RWPE1 (cell line): ENCODE measurements at regions not wholly inside any gene's neighbourhood (a gene's known extent, or its start where the extent isn't known, plus 50 kb on each side); places are given as distances from the start of the nearest gene placed in this dataset.

ENCODE experiments used
- CTCF ChIA-PET: fragments of 350-600 bp; sonication (Branson Sonifier 250); formaldehyde crosslinking; extraction: SDS; loops from one replicate; lab custom pipeline; 2021; lab: Yijun Ruan, JAX
- POLR2A ChIA-PET: fragments of 400-600 bp; formaldehyde crosslinking; extraction: SDS; loops from one replicate; lab custom pipeline; 2020; ENCODE audit warnings: antibody characterized with exemption; ENCODE audit not compliant: low non-redundant PET; lab: Yijun Ruan, JAX
- DNase-seq: peaks from one replicate; pipeline ENCODE4 v3.0.0; 2012; ENCODE audit warnings: low spot score
- H3K27ac ChIP-seq: fragments of 450-650 bp; 2 replicates; pipeline ENCODE4 v1.5.1; 2017
- CTCF ChIP-seq: fragments of 450-650 bp; conservative IDR thresholded peaks from 2 replicates; pipeline ENCODE4 v1.5.1; 2017; ENCODE audit warnings: low read depth, mild to moderate bottlenecking

- H3K27ac ChIP-seq = no peak overlapping the region
- ChIA-PET POLR2A (no interaction called here), CTCF (no interaction called here)
- no peak for TF ChIP-seq CTCF
- no peak for DNase-seq
These were observed 277.6 kb upstream of the ZC3H12C start for GRCh38 chr11:109815500-109816150.

DNA sequence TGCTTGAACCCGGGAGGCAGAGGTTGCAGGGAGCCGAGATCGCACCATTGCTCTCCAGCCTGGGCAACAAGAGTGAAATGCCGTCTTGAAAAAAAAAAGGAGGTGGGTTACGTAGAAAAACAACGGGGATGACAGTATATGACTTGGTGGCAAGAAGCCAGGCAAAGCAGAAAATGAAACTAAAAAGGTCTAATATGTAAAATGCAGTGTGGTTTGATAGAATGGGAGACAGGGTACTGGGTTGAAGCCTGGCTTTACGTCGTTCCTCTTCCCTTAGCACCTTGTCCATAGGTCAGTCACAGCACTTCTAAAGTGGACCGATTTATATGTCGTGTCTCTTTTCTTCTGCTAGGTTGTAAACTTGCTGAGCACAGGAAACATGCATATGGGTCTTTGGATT is 274.9 kb upstream of the ZC3H12C start:
- ChIA-PET POLR2A (no interaction called here), CTCF (no interaction called here)
- no peak for TF ChIP-seq CTCF
- DNase-seq = no peak
- H3K27ac ChIP-seq = no peak overlapping the region

DNA sequence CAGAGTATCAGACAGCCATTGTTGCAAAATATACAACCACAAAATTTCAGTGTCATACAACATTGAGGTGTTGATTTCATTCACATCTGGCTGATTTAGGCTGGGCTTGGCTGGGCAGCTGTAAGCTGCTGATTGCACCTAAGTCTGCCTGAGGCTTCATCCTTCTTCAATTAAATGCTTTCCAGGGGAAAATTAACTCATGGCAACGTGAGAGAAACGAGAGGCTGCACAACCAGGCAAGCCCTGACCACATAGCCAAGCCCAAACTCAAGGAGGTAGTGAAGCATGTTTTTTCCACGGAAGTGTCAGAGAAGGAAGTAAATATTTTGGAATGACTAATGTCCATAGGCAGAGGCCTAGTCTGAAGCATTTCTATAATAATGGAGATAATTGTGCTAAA is 273.8 kb upstream of the ZC3H12C start:
- POLR2A ChIA-PET = no interaction called here
- no peak for TF ChIP-seq CTCF
- DNase-seq = no peak
- no peak overlapping the region for H3K27ac ChIP-seq
- CTCF ChIA-PET = no interaction called here

DNA sequence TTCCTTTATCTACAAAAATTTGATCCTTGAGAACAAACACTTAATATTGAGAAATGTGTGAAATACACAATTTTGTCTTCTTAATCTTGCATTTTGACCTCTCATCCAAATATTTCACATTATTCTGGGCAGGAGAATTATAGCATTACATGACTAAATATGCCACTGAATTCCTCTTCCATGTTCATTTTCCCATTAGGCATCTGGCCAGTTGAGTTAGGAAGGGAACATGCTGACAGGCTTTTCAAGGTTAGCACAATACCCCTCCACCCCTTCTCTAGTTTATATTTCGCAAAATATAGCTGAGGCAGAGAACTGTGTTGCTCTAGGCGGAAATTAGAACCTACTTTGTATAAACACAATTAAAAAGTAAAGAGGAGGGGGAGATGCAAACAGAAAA is 271.7 kb upstream of the ZC3H12C start:
- TF ChIP-seq CTCF = no peak
- ChIA-PET CTCF (no interaction called here), POLR2A (interaction anchor here (0.6 kb wide), 1 partner anchor 189 kb away, joined by 4 read pairs; no protein-coding TSS in a partner anchor)
- no peak overlapping the region for H3K27ac ChIP-seq
- no peak for DNase-seq

GRCh38 chr11:109822436-109823102 is 270.6 kb upstream of the ZC3H12C start:
- TF ChIP-seq CTCF = no peak
- ChIA-PET POLR2A (no interaction called here), CTCF (interaction anchor here (0.6 to 0.7 kb wide), 2 partner anchors 179 to 810 kb away, joined by 3 read pairs; no protein-coding TSS in a partner anchor)
- no peak for DNase-seq
- H3K27ac ChIP-seq = no peak overlapping the region

DNA sequence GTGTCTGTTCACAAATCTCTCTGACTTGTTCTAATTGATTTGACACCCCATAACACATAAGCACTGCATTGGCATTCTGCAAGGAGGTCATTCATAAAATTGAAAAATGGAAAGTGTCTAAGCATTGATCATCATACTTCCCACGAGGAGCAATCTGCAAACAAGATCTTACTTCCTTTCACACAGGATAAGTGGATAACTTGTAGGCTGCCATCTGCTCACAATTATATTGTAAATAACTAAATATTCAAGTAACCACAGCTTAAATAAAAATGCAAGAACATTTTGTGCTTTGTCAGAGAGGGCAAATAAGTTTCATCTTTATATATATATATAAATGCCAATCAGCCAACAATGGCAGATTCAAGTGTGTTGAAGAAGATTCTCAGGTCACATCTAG is 264.8 kb upstream of the ZC3H12C start:
- TF ChIP-seq CTCF = no peak
- DNase-seq = no peak
- no peak overlapping the region for H3K27ac ChIP-seq
- ChIA-PET POLR2A (no interaction called here), CTCF (no interaction called here)
